HEK293 (cell line): ENCODE measurements at regions not wholly inside any gene's neighbourhood (a gene's known extent, or its start where the extent isn't known, plus 50 kb on each side); places are given as distances from the start of the nearest gene placed in this dataset.

Experiments
- CTCF ChIA-PET: fragments of 350-600 bp; formaldehyde crosslinking; extraction: SDS; loops from one replicate; lab custom pipeline; 2021; ENCODE audit warnings: antibody characterized with exemption; lab: Yijun Ruan, JAX
- POLR2A ChIA-PET: fragments of 300-600 bp; formaldehyde crosslinking; extraction: SDS; loops from one replicate; lab custom pipeline; 2020; ENCODE audit warnings: antibody characterized with exemption, inconsistent platforms; lab: Yijun Ruan, JAX
- H3K27ac ChIP-seq: fragments of 200-500 bp; sonication (Bioruptor generic); 2 replicates; pipeline ENCODE4 v1.5.1; 2014; ENCODE audit warnings: low read depth, low read length, control low read depth, inconsistent platforms; ENCODE audit errors: extremely low read depth
- H3K36me3 ChIP-seq, 2 experiments: fragments of 200-500 bp in 1 of 2; sonication (Bioruptor generic) in 1 of 2; 1 replicate in 1 of 2; 2 replicates in 1 of 2; pipeline ENCODE4 v1.5.1; 2014 to 2017; ENCODE audit warnings: inconsistent platforms in 2 of 2, low read length in 2 of 2; ENCODE audit not compliant: control insufficient read depth in 2 of 2, insufficient read depth in 1 of 2
- H3K4me1 ChIP-seq: fragments of 200-500 bp; sonication (Bioruptor generic); 2 replicates; pipeline ENCODE4 v1.5.1; 2014; ENCODE audit warnings: mild to moderate bottlenecking, low read length, inconsistent platforms; ENCODE audit not compliant: control insufficient read depth, insufficient read depth
- H3K4me3 ChIP-seq: 2 replicates; pipeline ENCODE4 v1.5.1; 2011; ENCODE audit warnings: low read depth, mild to moderate bottlenecking, control low read depth, low read length, moderate library complexity
- H3K9me3 ChIP-seq: fragments of 200-500 bp; sonication (Bioruptor generic); 2 replicates; pipeline ENCODE4 v1.5.1; 2014; ENCODE audit warnings: low read depth, low read length, inconsistent platforms; ENCODE audit not compliant: control insufficient read depth, insufficient read depth
- EGR2 ChIP-seq: fragments of 450-650 bp; formaldehyde crosslinking; IDR thresholded peaks from 2 replicates; pipeline ENCODE4 v1.5.1; 2016; ENCODE audit warnings: low read depth, missing biosample characterization, missing genetic modification characterization
- KLF7 ChIP-seq: fragments of 450-650 bp; formaldehyde crosslinking; IDR thresholded peaks from 2 replicates; pipeline ENCODE4 v1.5.1; 2016; ENCODE audit warnings: missing biosample characterization, missing genetic modification characterization, borderline replicate concordance
- OSR2 ChIP-seq: fragments of 450-650 bp; formaldehyde crosslinking; IDR thresholded peaks from 2 replicates; pipeline ENCODE4 v1.5.1; 2016; ENCODE audit warnings: missing biosample characterization, missing genetic modification characterization
- SCRT1 ChIP-seq: fragments of 450-650 bp; formaldehyde crosslinking; IDR thresholded peaks from 2 replicates; pipeline ENCODE4 v1.5.1; 2016; ENCODE audit warnings: missing biosample characterization, missing genetic modification characterization, borderline replicate concordance
- YY2 ChIP-seq: fragments of 450-650 bp; formaldehyde crosslinking; IDR thresholded peaks from 2 replicates; pipeline ENCODE4 v1.5.1; 2016; ENCODE audit warnings: missing biosample characterization, missing genetic modification characterization
- ZFHX2 ChIP-seq: fragments of 450-650 bp; formaldehyde crosslinking; conservative IDR thresholded peaks from 2 replicates; pipeline ENCODE4 v1.5.1; 2016; ENCODE audit warnings: missing biosample characterization, missing genetic modification characterization
- ZNF10 ChIP-seq: fragments of 450-650 bp; formaldehyde crosslinking; IDR thresholded peaks from 2 replicates; pipeline ENCODE4 v1.5.1; 2017; ENCODE audit warnings: missing biosample characterization, missing genetic modification characterization
- ZNF112 ChIP-seq: fragments of 450-650 bp; formaldehyde crosslinking; IDR thresholded peaks from 2 replicates; pipeline ENCODE4 v1.5.0; 2017; ENCODE audit warnings: missing biosample characterization, missing genetic modification characterization
- ZNF114 ChIP-seq: fragments of 450-650 bp; formaldehyde crosslinking; IDR thresholded peaks from 2 replicates; pipeline ENCODE4 v1.5.0; 2017; ENCODE audit warnings: missing biosample characterization, missing genetic modification characterization
- ZNF155 ChIP-seq: fragments of 450-650 bp; formaldehyde crosslinking; IDR thresholded peaks from 2 replicates; pipeline ENCODE4 v1.5.1; 2016; ENCODE audit warnings: missing biosample characterization, missing genetic modification characterization
- ZNF202 ChIP-seq: fragments of 450-650 bp; formaldehyde crosslinking; IDR thresholded peaks from 2 replicates; pipeline ENCODE4 v1.5.1; 2016; ENCODE audit warnings: missing biosample characterization, missing genetic modification characterization, borderline replicate concordance
- ZNF311 ChIP-seq: fragments of 450-650 bp; formaldehyde crosslinking; IDR thresholded peaks from 2 replicates; pipeline ENCODE4 v1.5.1; 2017; ENCODE audit warnings: missing biosample characterization, missing genetic modification characterization, borderline replicate concordance
- ZNF324 ChIP-seq: fragments of 450-650 bp; formaldehyde crosslinking; IDR thresholded peaks from 2 replicates; pipeline ENCODE4 v1.5.1; 2016; ENCODE audit warnings: missing biosample characterization, missing genetic modification characterization
- ZNF335 ChIP-seq: fragments of 450-650 bp; formaldehyde crosslinking; conservative IDR thresholded peaks from 2 replicates; pipeline ENCODE4 v1.5.1; 2016; ENCODE audit warnings: missing biosample characterization, missing genetic modification characterization
- ZNF530 ChIP-seq: fragments of 450-650 bp; formaldehyde crosslinking; IDR thresholded peaks from 2 replicates; pipeline ENCODE4 v1.5.1; 2016; ENCODE audit warnings: low read depth, missing biosample characterization, missing genetic modification characterization
- ZNF600 ChIP-seq: fragments of 450-650 bp; formaldehyde crosslinking; IDR thresholded peaks from 2 replicates; pipeline ENCODE4 v1.5.1; 2016; ENCODE audit warnings: missing biosample characterization, missing genetic modification characterization
- ZNF621 ChIP-seq: fragments of 450-650 bp; formaldehyde crosslinking; IDR thresholded peaks from 2 replicates; pipeline ENCODE4 v1.5.1; 2017; ENCODE audit warnings: missing biosample characterization, missing genetic modification characterization
- ZNF654 ChIP-seq: fragments of 450-650 bp; formaldehyde crosslinking; IDR thresholded peaks from 2 replicates; pipeline ENCODE4 v1.5.1; 2016; ENCODE audit warnings: low read depth, missing biosample characterization, missing genetic modification characterization
- ZNF777 ChIP-seq: fragments of 450-650 bp; formaldehyde crosslinking; IDR thresholded peaks from 2 replicates; pipeline ENCODE4 v1.5.1; 2017; ENCODE audit warnings: missing biosample characterization, missing genetic modification characterization, borderline replicate concordance
- TF ChIP-seq, protein P1 (sequence below): fragments of 450-650 bp; formaldehyde crosslinking; IDR thresholded peaks from 2 replicates; pipeline ENCODE4 v1.5.1; 2016; ENCODE audit warnings: missing biosample characterization, missing genetic modification characterization
- TF ChIP-seq, protein P2 (sequence below): fragments of 450-650 bp; formaldehyde crosslinking; IDR thresholded peaks from 2 replicates; pipeline ENCODE4 v1.5.1; 2017; ENCODE audit warnings: missing biosample characterization, mild to moderate bottlenecking, missing genetic modification characterization, moderate library complexity
- TF ChIP-seq, protein P3 (sequence below): fragments of 450-650 bp; formaldehyde crosslinking; IDR thresholded peaks from 2 replicates; pipeline ENCODE4 v1.5.1; 2016; ENCODE audit warnings: missing biosample characterization, missing genetic modification characterization
- TF ChIP-seq, protein P4 (sequence below): fragments of 450-650 bp; formaldehyde crosslinking; IDR thresholded peaks from 2 replicates; pipeline ENCODE4 v1.5.1; 2017; ENCODE audit warnings: missing biosample characterization, missing genetic modification characterization
- TF ChIP-seq, protein P5 (sequence below): fragments of 450-650 bp; formaldehyde crosslinking; IDR thresholded peaks from 2 replicates; pipeline ENCODE4 v1.5.1; 2016; ENCODE audit warnings: missing biosample characterization, missing genetic modification characterization
- TF ChIP-seq, protein P6 (sequence below): fragments of 450-650 bp; formaldehyde crosslinking; IDR thresholded peaks from 2 replicates; pipeline ENCODE4 v1.5.1; 2016; ENCODE audit warnings: missing biosample characterization, missing genetic modification characterization

DNA sequence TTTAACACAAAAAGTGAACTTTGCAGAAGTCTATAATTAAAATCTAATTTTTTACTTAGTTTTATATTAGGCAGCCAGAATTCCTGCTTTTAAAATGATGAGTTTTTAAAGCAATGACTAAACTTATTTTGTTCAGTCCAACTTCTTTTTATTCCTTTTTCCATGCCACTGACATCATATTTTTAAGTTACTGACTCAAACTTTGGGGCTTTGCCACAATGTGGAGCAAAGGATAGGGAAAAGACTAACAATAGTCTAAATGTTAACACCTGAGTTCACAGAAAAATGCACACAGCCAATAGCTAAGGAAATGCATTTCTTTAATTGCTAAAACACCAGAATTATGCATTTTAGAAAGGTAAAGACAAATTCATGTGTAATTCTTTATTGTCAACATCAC is 647.6 kb upstream of the DPPA4 start:
- H3K36me3 ChIP-seq, result no peaks in the 10 kb centered on the region
- no peaks in the 10 kb centered on the region for H3K9me3 ChIP-seq
- POLR2A ChIA-PET, result no interaction called here
- no peak overlapping the region for H3K27ac ChIP-seq
- H3K4me3 ChIP-seq, result no peak overlapping the region
- CTCF ChIA-PET, result no interaction called here
- no peaks in the 10 kb centered on the region for H3K4me1 ChIP-seq
- TF ChIP-seq ZNF112 (tag by site-specific recombination), result no peak
- TF ChIP-seq ZNF530 (tag by site-specific recombination), result no peak
- TF ChIP-seq, protein P1, sequence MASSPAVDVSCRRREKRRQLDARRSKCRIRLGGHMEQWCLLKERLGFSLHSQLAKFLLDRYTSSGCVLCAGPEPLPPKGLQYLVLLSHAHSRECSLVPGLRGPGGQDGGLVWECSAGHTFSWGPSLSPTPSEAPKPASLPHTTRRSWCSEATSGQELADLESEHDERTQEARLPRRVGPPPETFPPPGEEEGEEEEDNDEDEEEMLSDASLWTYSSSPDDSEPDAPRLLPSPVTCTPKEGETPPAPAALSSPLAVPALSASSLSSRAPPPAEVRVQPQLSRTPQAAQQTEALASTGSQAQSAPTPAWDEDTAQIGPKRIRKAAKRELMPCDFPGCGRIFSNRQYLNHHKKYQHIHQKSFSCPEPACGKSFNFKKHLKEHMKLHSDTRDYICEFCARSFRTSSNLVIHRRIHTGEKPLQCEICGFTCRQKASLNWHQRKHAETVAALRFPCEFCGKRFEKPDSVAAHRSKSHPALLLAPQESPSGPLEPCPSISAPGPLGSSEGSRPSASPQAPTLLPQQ (tag by site-specific recombination), result no peak
- TF ChIP-seq, protein P2, sequence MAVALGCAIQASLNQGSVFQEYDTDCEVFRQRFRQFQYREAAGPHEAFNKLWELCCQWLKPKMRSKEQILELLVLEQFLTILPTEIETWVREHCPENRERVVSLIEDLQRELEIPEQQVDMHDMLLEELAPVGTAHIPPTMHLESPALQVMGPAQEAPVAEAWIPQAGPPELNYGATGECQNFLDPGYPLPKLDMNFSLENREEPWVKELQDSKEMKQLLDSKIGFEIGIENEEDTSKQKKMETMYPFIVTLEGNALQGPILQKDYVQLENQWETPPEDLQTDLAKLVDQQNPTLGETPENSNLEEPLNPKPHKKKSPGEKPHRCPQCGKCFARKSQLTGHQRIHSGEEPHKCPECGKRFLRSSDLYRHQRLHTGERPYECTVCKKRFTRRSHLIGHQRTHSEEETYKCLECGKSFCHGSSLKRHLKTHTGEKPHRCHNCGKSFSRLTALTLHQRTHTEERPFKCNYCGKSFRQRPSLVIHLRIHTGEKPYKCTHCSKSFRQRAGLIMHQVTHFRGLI, result no peak
- no peak for TF ChIP-seq ZNF777 (tag by site-specific recombination)
- TF ChIP-seq, protein P3, sequence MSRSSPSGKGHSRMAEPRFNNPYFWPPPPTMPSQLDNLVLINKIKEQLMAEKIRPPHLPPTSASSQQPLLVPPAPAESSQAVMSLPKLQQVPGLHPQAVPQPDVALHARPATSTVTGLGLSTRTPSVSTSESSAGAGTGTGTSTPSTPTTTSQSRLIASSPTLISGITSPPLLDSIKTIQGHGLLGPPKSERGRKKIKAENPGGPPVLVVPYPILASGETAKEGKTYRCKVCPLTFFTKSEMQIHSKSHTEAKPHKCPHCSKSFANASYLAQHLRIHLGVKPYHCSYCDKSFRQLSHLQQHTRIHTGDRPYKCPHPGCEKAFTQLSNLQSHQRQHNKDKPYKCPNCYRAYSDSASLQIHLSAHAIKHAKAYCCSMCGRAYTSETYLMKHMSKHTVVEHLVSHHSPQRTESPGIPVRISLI (tag by site-specific recombination), result no peak
- no peak for TF ChIP-seq KLF7
- no peak for TF ChIP-seq ZNF202 (tag by site-specific recombination)
- TF ChIP-seq ZNF10 (tag by site-specific recombination), result no peak
- TF ChIP-seq OSR2 (tag by site-specific recombination), result no peak
- no peak for TF ChIP-seq ZNF654 (tag by site-specific recombination)
- no peak for TF ChIP-seq ZNF311
- no peak for TF ChIP-seq EGR2
- TF ChIP-seq SCRT1 (tag by site-specific recombination), result no peak

DNA sequence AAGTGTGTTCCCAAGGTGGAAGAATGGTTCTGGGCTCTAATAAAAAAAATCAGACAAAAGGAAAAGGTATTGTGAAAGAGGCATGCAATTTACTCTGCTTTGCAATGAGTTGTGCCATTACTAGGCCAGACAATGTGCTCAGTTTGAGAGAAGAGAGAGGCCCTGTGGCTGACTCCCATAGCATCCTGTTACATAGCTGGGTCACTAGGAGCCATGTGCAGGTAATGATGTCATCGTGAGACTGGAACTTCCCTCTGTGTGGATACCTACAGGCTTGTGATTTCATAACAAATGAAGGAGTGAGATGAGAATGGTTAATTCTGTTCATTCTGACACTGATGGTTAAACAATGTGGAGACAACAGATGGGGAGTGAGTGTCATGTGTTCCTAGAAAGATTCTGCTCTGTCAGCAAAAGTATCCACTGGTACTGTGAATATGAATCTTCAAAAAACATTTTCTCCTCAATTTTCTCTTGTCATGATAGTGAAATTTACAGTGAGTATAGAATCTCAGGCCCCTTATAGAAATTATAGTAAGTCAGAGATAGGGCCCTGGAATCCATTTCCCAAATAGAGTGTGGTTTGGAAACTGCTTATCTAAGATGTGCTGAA is 648.7 kb upstream of the DPPA4 start:
- Histone ChIP-seq H3K4me3 (no peak overlapping the region), H3K9me3 (no peaks in the 10 kb centered on the region), H3K27ac (no peak overlapping the region), H3K4me1 (no peaks in the 10 kb centered on the region), H3K36me3 (no peaks in the 10 kb centered on the region)
- ChIA-PET POLR2A (no interaction called here), CTCF (no interaction called here)
- no peak for TF ChIP-seq ZNF600
- no peak for TF ChIP-seq ZNF114 (tag by site-specific recombination)
- TF ChIP-seq, protein P4, sequence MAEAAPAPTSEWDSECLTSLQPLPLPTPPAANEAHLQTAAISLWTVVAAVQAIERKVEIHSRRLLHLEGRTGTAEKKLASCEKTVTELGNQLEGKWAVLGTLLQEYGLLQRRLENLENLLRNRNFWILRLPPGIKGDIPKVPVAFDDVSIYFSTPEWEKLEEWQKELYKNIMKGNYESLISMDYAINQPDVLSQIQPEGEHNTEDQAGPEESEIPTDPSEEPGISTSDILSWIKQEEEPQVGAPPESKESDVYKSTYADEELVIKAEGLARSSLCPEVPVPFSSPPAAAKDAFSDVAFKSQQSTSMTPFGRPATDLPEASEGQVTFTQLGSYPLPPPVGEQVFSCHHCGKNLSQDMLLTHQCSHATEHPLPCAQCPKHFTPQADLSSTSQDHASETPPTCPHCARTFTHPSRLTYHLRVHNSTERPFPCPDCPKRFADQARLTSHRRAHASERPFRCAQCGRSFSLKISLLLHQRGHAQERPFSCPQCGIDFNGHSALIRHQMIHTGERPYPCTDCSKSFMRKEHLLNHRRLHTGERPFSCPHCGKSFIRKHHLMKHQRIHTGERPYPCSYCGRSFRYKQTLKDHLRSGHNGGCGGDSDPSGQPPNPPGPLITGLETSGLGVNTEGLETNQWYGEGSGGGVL (tag by site-specific recombination), result no peak
- no peak for TF ChIP-seq YY2 (tag by site-specific recombination)
- no peak for TF ChIP-seq ZNF324 (tag by site-specific recombination)
- TF ChIP-seq, protein P3 (tag by site-specific recombination), result no peak
- no peak for TF ChIP-seq ZNF155 (tag by site-specific recombination)
- TF ChIP-seq, protein P5, sequence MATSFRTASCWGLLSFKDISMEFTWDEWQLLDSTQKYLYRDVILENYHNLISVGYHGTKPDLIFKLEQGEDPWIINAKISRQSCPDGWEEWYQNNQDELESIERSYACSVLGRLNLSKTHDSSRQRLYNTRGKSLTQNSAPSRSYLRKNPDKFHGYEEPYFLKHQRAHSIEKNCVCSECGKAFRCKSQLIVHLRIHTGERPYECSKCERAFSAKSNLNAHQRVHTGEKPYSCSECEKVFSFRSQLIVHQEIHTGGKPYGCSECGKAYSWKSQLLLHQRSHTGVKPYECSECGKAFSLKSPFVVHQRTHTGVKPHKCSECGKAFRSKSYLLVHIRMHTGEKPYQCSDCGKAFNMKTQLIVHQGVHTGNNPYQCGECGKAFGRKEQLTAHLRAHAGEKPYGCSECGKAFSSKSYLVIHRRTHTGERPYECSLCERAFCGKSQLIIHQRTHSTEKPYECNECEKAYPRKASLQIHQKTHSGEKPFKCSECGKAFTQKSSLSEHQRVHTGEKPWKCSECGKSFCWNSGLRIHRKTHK (tag by site-specific recombination), result no peak
- TF ChIP-seq, protein P6, sequence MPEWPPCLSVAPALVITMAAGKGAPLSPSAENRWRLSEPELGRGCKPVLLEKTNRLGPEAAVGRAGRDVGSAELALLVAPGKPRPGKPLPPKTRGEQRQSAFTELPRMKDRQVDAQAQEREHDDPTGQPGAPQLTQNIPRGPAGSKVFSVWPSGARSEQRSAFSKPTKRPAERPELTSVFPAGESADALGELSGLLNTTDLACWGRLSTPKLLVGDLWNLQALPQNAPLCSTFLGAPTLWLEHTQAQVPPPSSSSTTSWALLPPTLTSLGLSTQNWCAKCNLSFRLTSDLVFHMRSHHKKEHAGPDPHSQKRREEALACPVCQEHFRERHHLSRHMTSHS (tag by site-specific recombination), result no peak
- TF ChIP-seq ZFHX2 (tag by site-specific recombination), result no peak
- TF ChIP-seq KLF7, result no peak
- TF ChIP-seq ZNF335 (tag by site-specific recombination), result no peak
- no peak for TF ChIP-seq ZNF621 (tag by site-specific recombination)
